ENCODE measurements at regions not wholly inside any gene's neighbourhood (a gene's known extent, or its start where the extent isn't known, plus 50 kb on each side); places are given as distances from the start of the nearest gene placed in this dataset.

DNA sequence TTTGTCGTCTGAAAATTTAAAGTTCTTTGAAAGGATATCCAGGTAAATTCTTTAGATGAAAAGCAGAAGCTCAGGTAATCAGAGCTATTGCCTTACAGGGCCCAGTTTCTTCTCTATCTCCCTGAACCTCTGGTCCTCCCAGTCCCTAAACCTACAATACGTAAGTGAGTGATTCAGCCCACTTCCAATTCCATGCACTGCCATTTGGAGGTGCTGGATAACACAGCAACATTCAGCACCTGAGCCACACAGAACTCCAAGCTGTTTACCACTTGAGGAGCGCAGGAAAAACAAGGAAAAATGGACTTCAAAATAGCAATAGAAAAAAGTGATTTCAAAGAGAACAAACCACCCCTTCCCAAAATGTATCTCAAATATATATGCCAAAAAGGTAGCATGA lies 105.0 kb upstream of the DNAJC10 start:
- no peak overlapping the region for H3K4me3 ChIP-seq (ENCODE audit: low read length)
- DNase-seq (ENCODE audit: low read depth): no peak
- TF ChIP-seq, protein P1, sequence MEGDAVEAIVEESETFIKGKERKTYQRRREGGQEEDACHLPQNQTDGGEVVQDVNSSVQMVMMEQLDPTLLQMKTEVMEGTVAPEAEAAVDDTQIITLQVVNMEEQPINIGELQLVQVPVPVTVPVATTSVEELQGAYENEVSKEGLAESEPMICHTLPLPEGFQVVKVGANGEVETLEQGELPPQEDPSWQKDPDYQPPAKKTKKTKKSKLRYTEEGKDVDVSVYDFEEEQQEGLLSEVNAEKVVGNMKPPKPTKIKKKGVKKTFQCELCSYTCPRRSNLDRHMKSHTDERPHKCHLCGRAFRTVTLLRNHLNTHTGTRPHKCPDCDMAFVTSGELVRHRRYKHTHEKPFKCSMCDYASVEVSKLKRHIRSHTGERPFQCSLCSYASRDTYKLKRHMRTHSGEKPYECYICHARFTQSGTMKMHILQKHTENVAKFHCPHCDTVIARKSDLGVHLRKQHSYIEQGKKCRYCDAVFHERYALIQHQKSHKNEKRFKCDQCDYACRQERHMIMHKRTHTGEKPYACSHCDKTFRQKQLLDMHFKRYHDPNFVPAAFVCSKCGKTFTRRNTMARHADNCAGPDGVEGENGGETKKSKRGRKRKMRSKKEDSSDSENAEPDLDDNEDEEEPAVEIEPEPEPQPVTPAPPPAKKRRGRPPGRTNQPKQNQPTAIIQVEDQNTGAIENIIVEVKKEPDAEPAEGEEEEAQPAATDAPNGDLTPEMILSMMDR (conservative IDR thresholded peaks at IDR 0.05; ENCODE audit: low read length): no peak

DNA sequence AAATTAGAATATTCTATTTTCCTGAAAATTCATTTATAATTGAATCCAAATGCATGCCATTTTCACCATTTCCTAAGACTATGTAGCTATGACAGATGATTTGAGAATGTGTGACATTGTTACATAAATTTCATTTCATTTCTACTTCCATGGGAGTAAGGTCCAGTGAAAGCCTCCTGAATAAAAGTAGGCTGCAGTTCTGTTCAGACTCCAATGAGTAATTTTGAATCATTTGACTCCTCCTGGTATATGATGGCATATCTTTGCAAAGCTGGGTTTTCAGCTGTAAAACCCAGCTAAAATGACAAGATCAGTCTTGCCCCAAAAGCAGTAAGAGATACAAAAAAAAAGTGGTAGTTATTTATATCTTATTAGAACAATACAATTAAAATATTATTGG lies 101.0 kb upstream of the DNAJC10 start:
- no peak overlapping the region for H3K4me3 ChIP-seq (ENCODE audit: low read length)
- DNase-seq (ENCODE audit: low read depth): peak; percentile 16
- TF ChIP-seq, protein P1 (conservative IDR thresholded peaks at IDR 0.05; ENCODE audit: low read length): no peak

DNA sequence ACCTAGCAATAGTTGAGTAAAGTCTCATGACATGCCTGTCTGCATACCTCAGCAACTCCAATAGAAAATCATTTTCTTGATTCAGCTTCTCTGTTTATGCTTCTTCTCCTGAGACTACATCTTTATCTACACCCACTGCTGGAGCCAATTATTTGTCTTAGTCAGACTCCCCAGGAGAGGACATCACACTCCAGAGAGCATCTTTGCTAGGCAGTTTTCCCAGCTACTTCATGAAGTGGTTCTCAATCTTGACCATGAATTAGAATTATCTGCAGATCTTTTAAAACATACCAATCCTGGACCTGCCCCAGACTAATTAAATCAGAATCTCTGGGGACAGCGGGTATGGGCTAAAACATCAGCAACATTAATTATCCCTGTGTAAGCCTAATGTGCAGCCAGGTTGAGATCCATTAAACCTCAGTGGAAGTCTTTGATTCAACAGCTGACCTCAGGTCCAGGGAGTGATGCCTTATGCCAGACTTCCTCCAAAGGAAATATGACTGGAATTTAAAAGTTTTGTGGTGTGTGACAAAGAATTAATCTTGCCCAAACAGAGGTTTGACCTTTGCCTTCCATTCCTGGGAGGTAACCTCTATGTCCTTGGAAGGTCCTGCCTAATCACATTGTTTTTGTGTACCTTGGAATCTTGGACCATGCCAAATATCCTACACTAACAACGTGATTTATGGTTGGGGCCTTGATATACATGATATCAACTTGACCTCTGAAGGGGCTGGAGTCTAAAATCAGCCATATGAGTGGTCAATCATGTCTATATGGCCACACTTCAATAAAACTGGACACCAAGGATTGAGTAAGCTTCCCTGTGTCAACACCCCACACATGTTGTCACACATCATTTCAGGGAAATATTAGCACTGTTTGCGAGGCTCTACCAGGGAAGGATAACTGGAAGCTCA lies 99.3 kb upstream of the DNAJC10 start:
- TF ChIP-seq, protein P1 (conservative IDR thresholded peaks at IDR 0.05; ENCODE audit: low read length): no peak

DNA sequence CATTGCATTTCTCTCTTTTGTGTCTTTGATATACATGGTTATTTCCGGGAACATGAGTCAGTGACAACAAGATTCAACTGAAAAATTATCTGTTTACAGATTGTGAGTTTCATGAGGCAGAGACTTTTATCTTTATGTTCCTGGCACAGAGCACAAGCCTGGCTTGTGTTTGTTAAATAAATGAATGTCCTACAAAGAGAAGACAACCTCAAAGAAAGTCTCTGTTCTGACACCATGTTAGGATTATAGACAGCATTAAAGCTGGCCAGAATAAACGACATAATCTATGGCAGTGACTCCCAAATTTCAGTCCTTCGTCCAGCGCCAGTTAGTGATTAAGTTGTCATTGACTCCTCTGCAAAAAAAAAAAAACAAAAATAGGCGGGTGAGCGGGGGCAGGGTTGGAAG lies 97.4 kb upstream of the DNAJC10 start:
- no peak for DNase-seq (ENCODE audit: low read depth)
- TF ChIP-seq, protein P1 (conservative IDR thresholded peaks at IDR 0.05; ENCODE audit: low read length): no peak
- H3K4me3 ChIP-seq (ENCODE audit: low read length): no peak overlapping the region

More for the DNA sequence above, 99.3 kb upstream of the DNAJC10 start:
- peak; percentile 88 for DNase-seq (ENCODE audit: low read depth)
- H3K4me3 ChIP-seq (ENCODE audit: low read length): no peak overlapping the region

- TF ChIP-seq, protein P1 (conservative IDR thresholded peaks at IDR 0.05; ENCODE audit: low read length): no peak
- DNase-seq (ENCODE audit: low read depth): no peak
- no peak overlapping the region for H3K4me3 ChIP-seq (ENCODE audit: low read length)
These were observed 96.8 kb upstream of the DNAJC10 start for GRCh38 chr2:182619276-182619675.

GRCh38 chr2:182621191-182621590 lies 94.9 kb upstream of the DNAJC10 start:
- TF ChIP-seq, protein P1 (conservative IDR thresholded peaks at IDR 0.05; ENCODE audit: low read length): no peak
- no peak for DNase-seq (ENCODE audit: low read depth)
- no peak overlapping the region for H3K4me3 ChIP-seq (ENCODE audit: low read length)

GRCh38 chr2:182621810-182622209 lies 94.2 kb upstream of the DNAJC10 start:
- no peak overlapping the region for H3K4me3 ChIP-seq (ENCODE audit: low read length)
- DNase-seq (ENCODE audit: low read depth): no peak
- TF ChIP-seq, protein P1 (conservative IDR thresholded peaks at IDR 0.05; ENCODE audit: low read length): no peak

Measured in AG10803 (cell line).